GM13977 (cell line): ENCODE measurements at regions not wholly inside any gene's neighbourhood (a gene's known extent, or its start where the extent isn't known, plus 50 kb on each side); places are given as distances from the start of the nearest gene placed in this dataset.

ENCODE experiments used
- DNase-seq: peaks from one replicate; pipeline ENCODE4 v3.0.0; 2012; ENCODE audit warnings: low spot score
- in situ Hi-C: fragments of 300-500 bp; cut with MboI; formaldehyde crosslinking; loops from one replicate; pipeline ENCODE4 v1.12.0; 2022; ENCODE audit warnings: low sequenced_read_pairs, low pct_unique_long_range_greater_than_20kb, mixed read lengths, inconsistent platforms; ENCODE audit not compliant: unreplicated experiment
- TF ChIP-seq, protein P1 (sequence below): IDR thresholded peaks from 2 replicates; pipeline ENCODE4 v1.5.1; 2012; ENCODE audit warnings: mild to moderate bottlenecking, control low read depth; ENCODE audit not compliant: insufficient read depth; ENCODE audit errors: extremely low read depth, missing control alignments

DNA sequence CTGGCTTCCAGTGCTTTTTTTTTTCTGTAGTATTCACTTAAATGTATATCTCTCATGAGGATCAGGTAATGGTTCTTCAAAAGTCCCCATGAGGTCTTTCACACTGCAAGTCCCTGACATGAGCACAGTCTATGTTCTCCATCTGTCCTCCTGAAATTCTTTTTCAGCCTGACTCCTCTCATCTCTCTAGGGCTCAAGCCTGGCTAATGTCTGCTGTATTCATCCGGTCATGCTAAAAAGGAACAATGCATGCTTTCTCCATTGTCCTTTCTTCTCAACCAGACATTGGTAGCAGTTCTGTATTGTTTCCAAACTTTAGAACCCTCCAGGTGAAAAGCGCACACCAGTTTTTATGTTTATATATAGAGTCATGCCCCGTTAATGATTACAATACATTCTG, 368.3 kb upstream of the OLFM3 start:
- TF ChIP-seq, protein P1, sequence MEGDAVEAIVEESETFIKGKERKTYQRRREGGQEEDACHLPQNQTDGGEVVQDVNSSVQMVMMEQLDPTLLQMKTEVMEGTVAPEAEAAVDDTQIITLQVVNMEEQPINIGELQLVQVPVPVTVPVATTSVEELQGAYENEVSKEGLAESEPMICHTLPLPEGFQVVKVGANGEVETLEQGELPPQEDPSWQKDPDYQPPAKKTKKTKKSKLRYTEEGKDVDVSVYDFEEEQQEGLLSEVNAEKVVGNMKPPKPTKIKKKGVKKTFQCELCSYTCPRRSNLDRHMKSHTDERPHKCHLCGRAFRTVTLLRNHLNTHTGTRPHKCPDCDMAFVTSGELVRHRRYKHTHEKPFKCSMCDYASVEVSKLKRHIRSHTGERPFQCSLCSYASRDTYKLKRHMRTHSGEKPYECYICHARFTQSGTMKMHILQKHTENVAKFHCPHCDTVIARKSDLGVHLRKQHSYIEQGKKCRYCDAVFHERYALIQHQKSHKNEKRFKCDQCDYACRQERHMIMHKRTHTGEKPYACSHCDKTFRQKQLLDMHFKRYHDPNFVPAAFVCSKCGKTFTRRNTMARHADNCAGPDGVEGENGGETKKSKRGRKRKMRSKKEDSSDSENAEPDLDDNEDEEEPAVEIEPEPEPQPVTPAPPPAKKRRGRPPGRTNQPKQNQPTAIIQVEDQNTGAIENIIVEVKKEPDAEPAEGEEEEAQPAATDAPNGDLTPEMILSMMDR: no peak
- in situ Hi-C loops: no loop called here
- no peak for DNase-seq

DNA sequence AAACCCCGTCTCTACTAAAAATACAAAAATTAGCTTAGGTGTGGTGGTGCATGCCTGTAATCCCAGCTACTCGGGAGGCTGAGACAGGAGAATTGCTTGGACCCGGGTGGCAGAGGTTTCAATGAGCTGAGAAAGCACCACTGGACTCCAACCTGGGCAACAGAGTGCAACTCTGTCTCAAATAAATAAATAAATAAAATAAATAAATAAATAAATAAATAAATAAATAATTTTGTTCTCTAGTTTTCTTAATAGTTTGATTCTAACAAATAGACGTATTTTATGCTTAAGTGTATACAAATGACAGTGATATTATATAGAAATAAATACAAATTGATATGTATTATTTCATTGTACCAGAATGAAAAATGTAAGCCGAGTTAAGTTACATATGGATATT, 339.9 kb upstream of the OLFM3 start:
- DNase-seq: no peak
- TF ChIP-seq, protein P1: no peak
- in situ Hi-C loops: no loop called here

DNA sequence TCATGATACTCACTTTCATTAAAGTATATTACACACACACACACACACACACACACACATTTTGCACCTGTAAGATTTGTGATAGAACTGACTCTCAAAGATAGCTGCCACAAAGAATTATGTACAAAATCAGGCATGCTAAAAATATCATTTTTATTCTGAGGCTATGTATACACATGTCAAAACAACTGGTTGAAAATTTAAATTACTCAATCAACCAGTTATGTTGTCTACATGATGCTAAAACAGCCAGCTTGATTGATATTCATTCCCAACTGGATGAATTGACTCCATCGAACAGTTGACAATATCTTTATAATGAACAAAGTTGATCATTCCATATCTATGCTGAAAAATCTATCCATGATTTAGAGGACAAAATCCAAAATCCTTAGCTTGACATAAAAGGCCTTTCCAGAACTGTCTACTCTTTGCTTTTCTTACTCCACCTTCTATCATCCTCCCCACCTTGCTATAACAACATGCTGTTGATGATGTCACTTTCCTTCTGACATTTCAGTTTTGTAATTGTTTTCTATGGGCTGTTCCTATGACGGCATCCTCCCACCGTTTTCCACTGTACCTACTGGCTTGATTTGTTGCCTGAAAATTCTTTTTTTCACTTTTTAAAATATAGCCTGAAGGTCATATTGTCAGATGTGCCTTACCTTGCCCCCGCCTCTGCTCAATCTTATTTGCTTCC, 321.5 kb upstream of the OLFM3 start:
- DNase-seq: no peak
- in situ Hi-C loops: no loop called here
- TF ChIP-seq, protein P1: no peak

DNA sequence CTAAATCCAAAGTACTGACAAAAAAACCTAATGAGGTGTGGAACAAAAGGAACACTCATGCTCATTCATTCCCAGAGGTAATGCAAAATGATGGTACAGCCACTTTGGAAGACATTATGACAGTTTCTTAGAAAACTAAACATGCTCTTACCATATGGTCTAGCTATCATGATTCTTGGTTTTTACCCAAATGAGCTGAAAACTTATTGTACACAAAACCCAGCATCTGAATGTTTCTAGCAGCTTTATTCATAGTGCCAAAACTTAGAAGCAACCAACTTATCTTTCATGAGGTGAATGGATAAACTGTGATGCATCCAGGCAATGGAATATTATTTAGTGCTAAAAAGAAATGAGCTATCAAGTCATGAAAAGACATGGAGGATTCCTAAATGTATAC, 318.4 kb upstream of the OLFM3 start:
- DNase-seq: no peak
- in situ Hi-C loops: no loop called here
- TF ChIP-seq, protein P1: no peak

DNA sequence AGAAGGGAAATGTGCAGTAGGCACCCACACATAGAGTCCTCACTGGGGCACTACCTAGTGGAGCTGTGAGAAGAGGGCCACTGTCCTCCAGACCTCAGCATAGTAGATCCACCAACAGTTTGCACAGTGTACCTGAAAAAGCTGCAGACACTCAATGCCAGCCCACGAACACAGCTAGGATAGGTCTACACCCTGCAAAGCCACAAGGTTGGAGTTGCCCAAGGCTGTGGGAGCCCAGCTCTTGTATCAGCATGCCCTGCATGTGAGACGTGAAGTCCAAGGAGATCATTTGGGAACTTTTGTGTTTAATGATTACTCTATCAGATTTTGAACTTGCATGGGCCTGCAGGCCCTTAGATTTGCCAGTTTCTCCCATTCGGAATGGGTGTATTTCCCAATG, 299.4 kb upstream of the OLFM3 start:
- no peak for DNase-seq
- in situ Hi-C loops: no loop called here
- TF ChIP-seq, protein P1: no peak

DNA sequence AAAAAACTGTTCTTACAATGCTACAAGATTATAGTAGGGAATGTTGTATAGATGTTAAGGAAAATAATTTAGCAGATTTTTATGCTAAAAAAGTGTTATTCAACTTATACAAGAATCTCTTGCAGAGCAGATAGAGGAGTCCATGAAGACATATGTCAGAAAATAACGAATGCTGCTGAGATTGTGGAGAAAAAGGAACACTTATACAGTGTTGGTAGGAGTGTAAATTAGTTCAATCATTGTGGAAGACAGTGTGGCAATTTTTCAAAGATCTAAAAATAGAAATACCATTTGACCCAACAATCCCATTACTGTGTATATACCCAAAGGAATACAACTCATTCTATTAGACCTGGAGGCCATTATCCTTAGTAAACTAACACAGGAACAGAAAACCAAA, 286.2 kb upstream of the OLFM3 start:
- TF ChIP-seq, protein P1: no peak
- no peak for DNase-seq
- in situ Hi-C loops: no loop called here
